Ectodermal cell (in vitro differentiated cells): ENCODE measurements at regions not wholly inside any gene's neighbourhood (a gene's known extent, or its start where the extent isn't known, plus 50 kb on each side); places are given as distances from the start of the nearest gene placed in this dataset.

Experiments used
- H3K27ac ChIP-seq: 2 replicates; pipeline ENCODE4 v1.7.0; 2013; ENCODE audit warnings: mild to moderate bottlenecking, low read depth, low read length; ENCODE audit not compliant: insufficient read depth, poor library complexity, severe bottlenecking
- H3K27me3 ChIP-seq: 2 replicates; pipeline ENCODE4 v1.7.0; 2013; ENCODE audit warnings: mild to moderate bottlenecking, low read length; ENCODE audit not compliant: insufficient read depth, control insufficient read depth, poor library complexity, severe bottlenecking
- H3K36me3 ChIP-seq: one replicate; pipeline ENCODE4 v1.7.0; 2013; ENCODE audit warnings: low read length; ENCODE audit not compliant: control insufficient read depth, insufficient read depth
- H3K4me1 ChIP-seq: one replicate; pipeline ENCODE4 v1.7.0; 2013; ENCODE audit warnings: low read length; ENCODE audit not compliant: control insufficient read depth, insufficient read depth
- H3K4me3 ChIP-seq: 2 replicates; pipeline ENCODE4 v1.7.0; 2013; ENCODE audit warnings: low read depth, low read length, control low read depth; ENCODE audit not compliant: insufficient read depth
- H3K9me3 ChIP-seq: 2 replicates; pipeline ENCODE4 v1.7.0; 2013; ENCODE audit warnings: mild to moderate bottlenecking, low read length, moderate library complexity; ENCODE audit not compliant: control insufficient read depth
- WGBS, 2 experiments: methylation state at CpG; one replicate each; pipeline ENCODE4 v1.1.7; 2013; ENCODE audit warnings: missing lambda C conversion rate in 2 of 2; 5-methylcytosine and 5-hydroxymethylcytosine counted together

DNA sequence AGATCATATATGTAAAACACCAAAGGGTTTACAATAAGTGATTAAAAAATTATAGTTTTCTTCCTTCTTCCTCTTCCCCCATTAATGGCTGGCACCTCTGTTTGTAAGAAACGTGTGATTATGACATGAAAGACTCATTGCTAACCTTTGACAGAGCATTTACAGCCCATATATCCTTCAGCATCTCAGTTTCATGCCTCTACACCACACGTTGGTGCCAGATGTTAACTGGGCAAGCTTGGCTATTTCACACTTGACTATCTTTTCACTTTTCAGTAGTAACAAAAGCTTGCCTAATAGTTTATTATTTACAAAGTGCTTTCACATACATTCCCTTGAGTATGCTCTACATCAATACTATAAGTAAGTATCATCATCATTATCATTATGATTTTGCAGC, 65.3 kb upstream of the C1QTNF7 start:
- H3K27ac ChIP-seq, result no peak overlapping the region
- WGBS, 2 experiments, result 88 to 96% methylated on average over 2 of the region's 2 CpGs
- H3K4me1 ChIP-seq, result no peaks in the 10 kb centered on the region
- H3K36me3 ChIP-seq, result no peaks in the 10 kb centered on the region
- H3K9me3 ChIP-seq, result no peaks in the 10 kb centered on the region
- H3K4me3 ChIP-seq, result no peak overlapping the region
- H3K27me3 ChIP-seq, result no peaks in the 10 kb centered on the region

DNA sequence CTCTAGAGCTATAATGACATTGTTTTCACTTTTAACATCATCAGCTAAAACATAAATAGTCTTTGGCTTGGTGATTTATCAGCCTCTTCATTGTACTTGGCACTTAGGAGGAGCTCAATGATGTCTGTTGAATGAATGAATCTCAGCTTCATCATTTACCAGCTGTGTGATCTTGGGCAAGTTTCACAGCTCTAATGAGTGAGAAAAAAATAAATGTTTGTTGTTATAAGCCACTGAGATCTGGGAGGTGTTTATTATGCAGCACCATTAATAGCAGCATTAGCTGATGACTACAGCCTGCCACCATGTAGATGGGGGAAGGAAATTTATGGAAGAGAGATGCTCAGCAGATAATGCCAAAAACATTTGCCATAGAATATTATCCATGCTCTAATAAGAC, 63.6 kb upstream of the C1QTNF7 start:
- Histone ChIP-seq H3K4me1 (no peaks in the 10 kb centered on the region), H3K36me3 (no peaks in the 10 kb centered on the region), H3K27me3 (no peaks in the 10 kb centered on the region), H3K4me3 (no peak overlapping the region), H3K27ac (no peak overlapping the region), H3K9me3 (no peaks in the 10 kb centered on the region)

DNA sequence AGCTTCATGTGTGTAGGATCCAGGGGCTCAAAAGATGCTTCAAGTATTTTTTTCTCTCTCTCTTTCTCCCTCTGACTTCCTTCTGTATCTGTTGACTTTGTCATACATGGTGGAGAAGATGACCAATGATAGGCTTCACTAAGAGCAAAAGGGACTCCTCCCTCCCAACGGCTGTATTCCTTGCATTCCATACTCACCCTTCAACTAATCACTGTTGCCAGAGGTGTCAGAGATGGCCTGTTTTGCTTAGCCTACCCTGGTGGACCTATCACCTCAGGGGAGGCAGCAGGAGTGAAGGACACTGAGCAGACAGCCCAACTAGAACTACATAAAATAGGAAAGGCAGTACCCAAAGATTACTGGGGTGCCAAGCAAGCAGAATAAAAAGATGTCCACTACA, 62.2 kb upstream of the C1QTNF7 start:
- Histone ChIP-seq H3K27ac (no peak overlapping the region), H3K9me3 (no peaks in the 10 kb centered on the region), H3K27me3 (no peaks in the 10 kb centered on the region), H3K4me3 (no peak overlapping the region), H3K4me1 (no peaks in the 10 kb centered on the region), H3K36me3 (no peaks in the 10 kb centered on the region)
- 63 to 86% methylated on average over 1 of the region's 1 CpG for WGBS, 2 experiments

DNA sequence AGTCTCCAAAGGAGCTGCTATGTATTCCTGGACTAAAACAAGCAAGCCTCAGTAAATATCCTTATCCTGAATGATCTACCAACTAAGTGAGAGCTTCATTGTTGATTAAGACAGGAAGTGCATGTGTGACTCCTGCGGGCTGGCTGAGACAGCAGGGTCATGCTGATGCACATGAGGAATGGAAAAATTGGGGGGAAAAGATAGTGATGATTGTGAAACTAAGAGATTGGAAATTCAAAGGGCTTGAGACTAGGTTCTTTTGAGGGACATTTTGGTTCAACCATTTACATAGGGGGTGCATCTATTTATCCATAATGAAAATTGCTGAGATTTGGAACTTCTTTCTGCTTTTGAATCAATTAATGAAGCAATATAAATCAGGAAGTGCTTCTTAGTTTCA, 61.1 kb upstream of the C1QTNF7 start:
- 79 to 94% methylated on average over 1 of the region's 1 CpG for WGBS, 2 experiments
- no peaks in the 10 kb centered on the region for H3K9me3 ChIP-seq
- H3K36me3 ChIP-seq, result no peaks in the 10 kb centered on the region
- H3K4me3 ChIP-seq, result no peak overlapping the region
- no peaks in the 10 kb centered on the region for H3K4me1 ChIP-seq
- H3K27me3 ChIP-seq, result no peaks in the 10 kb centered on the region
- H3K27ac ChIP-seq, result no peak overlapping the region

DNA sequence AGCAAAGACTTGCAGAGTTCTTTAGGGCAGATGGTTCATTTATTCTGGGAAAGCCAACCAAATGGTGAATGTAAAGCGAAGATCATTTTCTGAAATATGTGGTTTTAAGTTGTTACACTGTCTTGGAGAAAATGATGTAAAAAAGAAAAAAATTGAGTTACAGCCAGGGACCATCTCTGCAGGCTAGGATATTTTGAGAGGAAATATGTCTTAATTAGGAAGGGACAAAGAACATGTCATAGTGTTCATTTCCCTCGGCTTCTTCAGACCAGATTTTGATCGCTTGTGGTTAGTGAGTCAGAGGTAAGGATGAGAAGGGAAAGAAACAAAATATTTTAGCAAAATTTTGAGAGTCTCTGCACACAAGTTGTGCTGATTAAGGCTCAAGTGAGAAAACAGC, 59.0 kb upstream of the C1QTNF7 start:
- Histone ChIP-seq H3K36me3 (no peaks in the 10 kb centered on the region), H3K4me1 (no peaks in the 10 kb centered on the region), H3K27me3 (no peaks in the 10 kb centered on the region), H3K4me3 (no peak overlapping the region), H3K9me3 (no peaks in the 10 kb centered on the region), H3K27ac (no peak overlapping the region)
- 93 to 96% methylated on average over 3 of the region's 3 CpGs for WGBS, 2 experiments

DNA sequence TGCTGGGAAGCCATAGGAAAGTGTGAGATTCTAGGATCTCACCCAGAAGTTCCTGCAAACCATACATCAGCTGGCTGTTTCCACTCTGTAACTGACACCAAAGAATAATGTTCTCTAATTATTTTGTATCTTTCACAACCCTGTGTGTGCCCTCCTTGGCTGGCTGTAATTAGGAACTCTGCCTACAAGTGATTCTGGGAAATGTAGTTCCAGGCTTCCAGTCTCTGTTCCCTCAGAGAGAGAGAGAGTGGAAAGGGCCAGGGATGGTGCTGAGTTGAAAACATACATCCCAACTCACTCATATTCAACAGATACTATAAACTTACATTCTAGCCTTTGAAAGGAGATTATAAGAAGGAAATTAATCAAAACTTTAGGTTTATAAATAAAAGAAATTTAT, 57.5 kb upstream of the C1QTNF7 start:
- H3K27ac ChIP-seq, result no peak overlapping the region
- no peaks in the 10 kb centered on the region for H3K36me3 ChIP-seq
- H3K27me3 ChIP-seq, result no peaks in the 10 kb centered on the region
- H3K4me1 ChIP-seq, result no peaks in the 10 kb centered on the region
- H3K9me3 ChIP-seq, result no peaks in the 10 kb centered on the region
- H3K4me3 ChIP-seq, result no peak overlapping the region

DNA sequence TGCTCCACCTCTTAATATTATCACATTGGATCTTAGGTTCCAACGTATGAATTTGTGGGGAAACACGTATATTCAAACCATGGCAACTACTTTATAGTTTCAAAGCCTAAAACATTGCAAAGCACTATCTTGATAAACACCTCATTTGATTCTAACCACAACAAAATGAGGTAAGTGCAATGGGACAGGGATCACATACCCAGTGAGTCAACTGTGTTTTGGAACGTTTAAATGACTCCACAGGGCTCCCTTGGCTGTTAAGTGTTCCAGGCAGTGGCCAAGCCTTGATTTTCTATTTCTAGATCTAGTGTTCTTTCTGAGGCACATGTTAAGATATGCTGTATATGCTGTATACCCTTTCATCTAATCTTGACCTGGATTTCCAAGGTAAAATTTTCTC, 54.5 kb upstream of the C1QTNF7 start:
- Histone ChIP-seq H3K36me3 (no peaks in the 10 kb centered on the region), H3K4me1 (peaks cover 3% of the 10 kb centered on the region), H3K27ac (no peak overlapping the region), H3K9me3 (no peaks in the 10 kb centered on the region), H3K27me3 (no peaks in the 10 kb centered on the region), H3K4me3 (no peak overlapping the region)
- 91 to 92% methylated on average over 3 of the region's 3 CpGs for WGBS, 2 experiments

DNA sequence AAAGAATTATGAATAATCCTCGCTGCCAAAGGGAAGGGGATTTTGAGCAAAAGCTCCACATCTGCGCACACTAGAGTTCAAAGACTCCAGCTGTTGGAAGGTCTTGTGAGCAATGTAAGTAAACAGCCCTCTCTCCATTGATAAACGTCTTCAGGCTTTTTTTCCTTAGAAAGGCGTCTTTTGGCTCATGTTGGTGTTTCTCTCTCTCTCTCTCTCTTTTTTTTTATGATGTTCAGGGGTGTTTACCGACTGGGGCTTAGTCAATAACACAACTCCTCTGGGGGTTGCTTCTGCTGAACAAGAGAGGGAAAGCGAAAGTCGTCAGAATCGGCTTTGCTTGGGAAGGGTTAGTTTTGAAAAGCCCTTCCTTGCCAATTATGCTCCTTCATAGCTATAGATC, 53.2 kb upstream of the C1QTNF7 start:
- Histone ChIP-seq H3K27ac (no peak overlapping the region), H3K36me3 (no peaks in the 10 kb centered on the region), H3K9me3 (no peaks in the 10 kb centered on the region), H3K4me1 (peaks cover 4% of the 10 kb centered on the region), H3K27me3 (no peaks in the 10 kb centered on the region), H3K4me3 (no peak overlapping the region)
- WGBS, 2 experiments, result 89 to 91% methylated on average over 6 to 8 of the region's 8 CpGs

DNA sequence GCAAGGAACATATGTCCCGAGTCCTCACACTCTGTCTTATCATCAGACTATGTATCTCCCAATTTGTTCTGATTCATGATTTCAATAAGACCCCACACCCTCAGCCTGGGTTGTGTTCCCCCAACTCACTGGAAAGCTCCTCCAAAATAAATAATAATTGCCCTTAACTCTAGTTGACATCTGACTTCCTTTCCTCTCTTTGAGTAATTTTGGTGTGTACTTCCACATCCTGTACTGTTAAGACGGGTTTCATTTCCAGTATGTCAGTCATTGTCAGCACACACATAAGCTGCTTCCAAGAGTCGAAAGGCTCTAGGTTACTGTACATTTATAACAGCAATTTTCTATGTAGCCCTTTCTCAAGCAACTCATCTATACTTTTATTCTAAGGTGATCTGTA, 52.2 kb upstream of the C1QTNF7 start:
- 90 to 95% methylated on average over 3 of the region's 3 CpGs for WGBS, 2 experiments
- no peaks in the 10 kb centered on the region for H3K9me3 ChIP-seq
- H3K4me3 ChIP-seq, result no peak overlapping the region
- peaks cover 4% of the 10 kb centered on the region for H3K4me1 ChIP-seq
- H3K36me3 ChIP-seq, result no peaks in the 10 kb centered on the region
- no peaks in the 10 kb centered on the region for H3K27me3 ChIP-seq
- H3K27ac ChIP-seq, result no peak overlapping the region

DNA sequence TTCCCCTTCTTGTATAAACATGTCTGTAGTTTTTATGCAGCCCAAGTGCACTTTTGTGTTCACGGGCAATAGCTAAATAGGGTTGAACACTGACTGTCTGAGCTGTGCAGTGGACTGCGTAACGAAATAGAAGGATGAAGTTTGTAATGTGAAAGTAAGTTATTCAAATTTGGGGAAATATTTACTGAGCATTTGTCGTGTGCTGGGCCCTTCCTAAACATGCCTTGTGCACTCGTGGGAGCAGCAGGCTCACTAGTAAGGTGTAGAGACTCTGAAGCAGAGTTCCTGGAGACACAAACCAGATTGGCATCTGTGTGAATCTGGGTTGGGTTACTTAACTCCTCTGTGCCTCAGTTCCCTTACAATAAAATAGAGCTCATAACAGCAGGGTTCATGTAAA, 51.7 kb upstream of the C1QTNF7 start:
- no peaks in the 10 kb centered on the region for H3K9me3 ChIP-seq
- no peaks in the 10 kb centered on the region for H3K27me3 ChIP-seq
- no peaks in the 10 kb centered on the region for H3K36me3 ChIP-seq
- peaks cover 4% of the 10 kb centered on the region for H3K4me1 ChIP-seq
- no peak overlapping the region for H3K27ac ChIP-seq
- H3K4me3 ChIP-seq, result no peak overlapping the region
- 90 to 93% methylated on average over 5 of the region's 5 CpGs for WGBS, 2 experiments

DNA sequence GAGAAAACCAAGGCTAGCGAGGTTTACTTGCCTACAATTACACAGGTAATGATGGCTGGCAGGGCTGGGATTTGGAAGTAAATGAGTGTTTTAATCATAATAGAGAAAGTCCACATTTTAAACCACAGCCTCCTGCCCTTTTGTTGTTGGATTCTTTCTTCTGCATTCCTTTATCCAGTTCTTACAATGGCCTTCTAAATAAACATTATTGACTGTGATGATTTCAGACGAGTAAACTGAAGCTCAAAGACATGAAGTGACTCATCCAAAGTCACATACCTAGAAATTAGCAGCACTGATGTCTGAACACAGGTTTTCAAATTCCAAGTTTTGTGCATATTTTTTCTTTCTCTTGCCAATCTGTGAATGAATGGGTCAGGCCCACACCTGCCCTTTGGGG, 51.2 kb upstream of the C1QTNF7 start:
- H3K4me1 ChIP-seq, result peaks cover 4% of the 10 kb centered on the region
- H3K9me3 ChIP-seq, result no peaks in the 10 kb centered on the region
- no peak overlapping the region for H3K27ac ChIP-seq
- 72 to 75% methylated on average over 2 of the region's 2 CpGs for WGBS, 2 experiments
- no peaks in the 10 kb centered on the region for H3K27me3 ChIP-seq
- no peak overlapping the region for H3K4me3 ChIP-seq
- H3K36me3 ChIP-seq, result no peaks in the 10 kb centered on the region
